Endothelial cell of umbilical vein (primary cell): ENCODE measurements at regions not wholly inside any gene's neighbourhood (a gene's known extent, or its start where the extent isn't known, plus 50 kb on each side); places are given as distances from the start of the nearest gene placed in this dataset.

ENCODE experiments used
- BruUV-seq: library from RNA; stranded (reverse); fragments of 400-500 nt; replicated peaks from 2 replicates; lab custom pipeline; 2021; lab: Mats Ljungman, UMichigan
- CTCF ChIA-PET: fragments of 300-600, 350-600 bp; sonication (Branson Sonifier 250); formaldehyde crosslinking; loops from one replicate; lab custom pipeline; 2021; ENCODE audit warnings: antibody characterized with exemption, inconsistent platforms; lab: Charles Lee
- POLR2A ChIA-PET: fragments of 300-600, 350-600 bp; sonication (Branson Sonifier 250); formaldehyde crosslinking; loops from one replicate; lab custom pipeline; 2021; ENCODE audit warnings: antibody characterized with exemption, inconsistent platforms; lab: Charles Lee
- DNase-seq: peaks from one replicate; pipeline ENCODE4 v3.0.0-alpha.2; 2011; ENCODE audit warnings: low read depth, low spot score
- FAIRE-seq: peaks from 2 replicates; lab custom pipeline; 2011; peaks lifted over from hg19 to GRCh38; lab: Jason Lieb, UNC
- H2AFZ ChIP-seq: 2 replicates; pipeline ENCODE4 v1.6.0; 2012; ENCODE audit warnings: low read depth, low read length, control low read depth, inconsistent platforms
- H3K27ac ChIP-seq: 2 replicates; pipeline ENCODE4 v1.5.1; 2011; ENCODE audit warnings: low read depth, mild to moderate bottlenecking, control low read depth, low read length, moderate library complexity; ENCODE audit not compliant: insufficient read depth
- H3K27me3 ChIP-seq, 2 experiments: 2 replicates each; pipeline versions ENCODE4 v1.6.0 to v1.6.1; 2011; ENCODE audit warnings: low read length in 2 of 2, mixed read lengths in 1 of 2; ENCODE audit not compliant: control insufficient read depth in 2 of 2, insufficient read depth in 2 of 2
- H3K36me3 ChIP-seq, 2 experiments: 2 replicates in 1 of 2; 3 replicates in 1 of 2; pipeline ENCODE4 v1.5.1; 2011; ENCODE audit warnings: low read length in 2 of 2, mild to moderate bottlenecking in 1 of 2, moderate library complexity in 1 of 2; ENCODE audit not compliant: control insufficient read depth in 2 of 2, insufficient read depth in 2 of 2; ENCODE audit errors: extremely low read depth in 1 of 2
- H3K4me1 ChIP-seq: 3 replicates; pipeline ENCODE4 v1.5.1; 2011; ENCODE audit warnings: mild to moderate bottlenecking, low read length; ENCODE audit not compliant: control insufficient read depth, insufficient read depth; ENCODE audit errors: extremely low read depth
- H3K4me2 ChIP-seq: 2 replicates; pipeline ENCODE4 v1.6.1; 2011; ENCODE audit warnings: low read length, control low read depth, mixed read lengths; ENCODE audit not compliant: insufficient read depth
- H3K4me3 ChIP-seq, 3 experiments: fragments of 200-600 bp in 1 of 3; sonication (generic), shearing (Covaris generic) in 1 of 3; replicated peaks in 1 of 3; 2 replicates each; pipeline ENCODE4 v1.5.1; 2011 to 2016; ENCODE audit warnings: control low read depth in 3 of 3, low read length in 3 of 3, mild to moderate bottlenecking in 2 of 3, inconsistent platforms in 1 of 3, low read depth in 1 of 3, moderate library complexity in 1 of 3; ENCODE audit not compliant: insufficient read depth in 1 of 3
- H3K79me2 ChIP-seq: 2 replicates; pipeline ENCODE4 v1.6.0; 2012; ENCODE audit warnings: low read length, inconsistent platforms; ENCODE audit not compliant: control insufficient read depth, insufficient read depth
- H3K9ac ChIP-seq: replicated peaks from 2 replicates; pipeline ENCODE3; 2011; ENCODE audit warnings: low read length, control low read depth; ENCODE audit not compliant: insufficient read depth; ENCODE audit errors: extremely low read depth
- H3K9me1 ChIP-seq: replicated peaks from 3 replicates; pipeline ENCODE4 v1.6.0; 2011; ENCODE audit warnings: mild to moderate bottlenecking, low read length; ENCODE audit not compliant: control insufficient read depth, insufficient read depth; ENCODE audit errors: extremely low read depth
- H3K9me3 ChIP-seq: replicated peaks from 2 replicates; pipeline ENCODE4 v1.5.1; 2012; ENCODE audit warnings: low read length, inconsistent platforms; ENCODE audit not compliant: control insufficient read depth, insufficient read depth
- H4K20me1 ChIP-seq: replicated peaks from 2 replicates; pipeline ENCODE3; 2011; ENCODE audit warnings: mild to moderate bottlenecking, low read length; ENCODE audit not compliant: control insufficient read depth, insufficient read depth; ENCODE audit errors: extremely low read depth
- FOS ChIP-seq: IDR thresholded peaks from 2 replicates; pipeline ENCODE4 v1.6.1; 2011; ENCODE audit warnings: mild to moderate bottlenecking, low read length, moderate library complexity, borderline replicate concordance; ENCODE audit not compliant: insufficient read depth
- dilution Hi-C: fragments of 300-500 bp; cut with MboI; formaldehyde crosslinking; loops from one replicate; pipeline ENCODE4 v1.15.0; 2019; ENCODE audit warnings: low sequenced_read_pairs; ENCODE audit not compliant: extremely low pct_ligation_motif_present
- intact Hi-C: fragments of 100-400 bp; cut with micrococcal nuclease; formaldehyde crosslinking; loops from one replicate; pipeline ENCODE4 v1.10.0; 2022
- TF ChIP-seq, protein P1 (sequence below): IDR thresholded peaks from 2 replicates; pipeline ENCODE4 v1.6.1; 2011; ENCODE audit not compliant: insufficient read depth, insufficient read length
- TF ChIP-seq, protein P2 (sequence below), 2 donors: IDR thresholded peaks; 1 replicate in 1 of 2; 2 replicates in 1 of 2; pipeline ENCODE4 v1.5.1; 2011; ENCODE audit warnings: low read length in 2 of 2, mild to moderate bottlenecking in 2 of 2, moderate library complexity in 2 of 2, control low read depth in 1 of 2, inconsistent platforms in 1 of 2, low read depth in 1 of 2; ENCODE audit not compliant: insufficient read depth in 1 of 2; ENCODE audit errors: extremely low read depth in 1 of 2

DNA sequence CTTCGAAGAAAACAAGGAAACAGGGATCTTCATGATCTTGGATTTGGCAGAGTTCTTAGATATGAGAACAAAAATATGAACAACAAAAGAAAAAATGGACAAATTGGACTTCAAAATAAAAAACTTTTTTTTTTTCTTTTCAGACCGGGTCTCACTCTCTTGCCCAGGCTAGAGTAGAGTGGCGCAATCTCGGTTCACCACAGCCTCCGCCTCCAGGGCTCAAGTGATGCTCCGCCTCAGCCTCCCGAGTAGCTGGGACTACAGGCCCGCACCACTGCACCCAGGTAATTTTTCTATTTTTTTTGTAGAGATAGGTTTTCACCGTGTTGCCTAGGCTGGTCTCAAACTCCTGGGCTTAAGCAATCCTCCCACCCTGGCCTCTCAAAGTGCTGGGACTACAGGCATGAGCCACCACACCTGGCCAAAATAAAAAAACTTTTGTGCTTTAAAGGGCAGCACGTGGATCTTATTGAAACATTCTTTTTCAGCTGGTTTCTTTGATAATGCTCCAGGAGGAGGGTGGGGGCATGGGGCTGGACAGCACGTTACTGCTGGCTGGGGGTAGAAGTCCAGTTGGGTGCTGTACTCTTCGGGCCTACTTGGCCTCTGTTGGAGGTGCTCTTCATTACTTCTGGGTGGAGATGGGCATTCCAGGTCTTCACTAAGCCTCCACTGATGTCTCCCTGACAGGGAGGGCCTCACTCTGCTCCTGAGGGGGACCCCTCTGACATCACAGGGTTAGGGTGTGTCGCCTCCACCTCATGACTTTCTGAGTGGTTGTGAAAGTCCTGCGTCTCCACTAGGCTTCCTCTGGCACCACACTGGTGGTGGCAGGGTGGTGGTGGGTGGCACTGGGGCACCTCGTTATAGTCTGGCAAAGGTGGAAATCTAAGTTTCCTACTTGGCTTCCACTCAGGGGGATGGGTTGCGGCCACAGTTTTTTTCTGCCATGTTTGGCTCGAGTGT lies 150.5 kb upstream of the XPO1 start:
- Histone ChIP-seq H3K9me1 (no peaks in the 10 kb centered on the region), H3K36me3 (no peaks in the 10 kb centered on the region), H3K9ac (no peak overlapping the region), H3K79me2 (no peaks in the 10 kb centered on the region), H3K27me3 (peaks cover 0 to 1% of the 10 kb centered on the region in 2 experiments), H3K9me3 (no peaks in the 10 kb centered on the region), H3K4me3 (no peak overlapping the region), H3K27ac (no peak overlapping the region), H3K4me1 (no peaks in the 10 kb centered on the region), H4K20me1 (no peaks in the 10 kb centered on the region), H3K4me2 (no peak overlapping the region), H2AFZ (no peak overlapping the region)
- DNase-seq: no peak
- dilution Hi-C loops (no loop called here), intact Hi-C loops (loop anchor here (5.0 kb wide), 1 partner anchor 1924 kb away; no protein-coding TSS in a partner anchor)
- no peak for FAIRE-seq
- ChIA-PET POLR2A (no interaction called here), CTCF (no interaction called here)
- BruUV-seq: no TSS peak
- TF ChIP-seq, protein P1, sequence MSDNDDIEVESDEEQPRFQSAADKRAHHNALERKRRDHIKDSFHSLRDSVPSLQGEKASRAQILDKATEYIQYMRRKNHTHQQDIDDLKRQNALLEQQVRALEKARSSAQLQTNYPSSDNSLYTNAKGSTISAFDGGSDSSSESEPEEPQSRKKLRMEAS: no peak
- no peak for TF ChIP-seq FOS
- TF ChIP-seq, protein P2, sequence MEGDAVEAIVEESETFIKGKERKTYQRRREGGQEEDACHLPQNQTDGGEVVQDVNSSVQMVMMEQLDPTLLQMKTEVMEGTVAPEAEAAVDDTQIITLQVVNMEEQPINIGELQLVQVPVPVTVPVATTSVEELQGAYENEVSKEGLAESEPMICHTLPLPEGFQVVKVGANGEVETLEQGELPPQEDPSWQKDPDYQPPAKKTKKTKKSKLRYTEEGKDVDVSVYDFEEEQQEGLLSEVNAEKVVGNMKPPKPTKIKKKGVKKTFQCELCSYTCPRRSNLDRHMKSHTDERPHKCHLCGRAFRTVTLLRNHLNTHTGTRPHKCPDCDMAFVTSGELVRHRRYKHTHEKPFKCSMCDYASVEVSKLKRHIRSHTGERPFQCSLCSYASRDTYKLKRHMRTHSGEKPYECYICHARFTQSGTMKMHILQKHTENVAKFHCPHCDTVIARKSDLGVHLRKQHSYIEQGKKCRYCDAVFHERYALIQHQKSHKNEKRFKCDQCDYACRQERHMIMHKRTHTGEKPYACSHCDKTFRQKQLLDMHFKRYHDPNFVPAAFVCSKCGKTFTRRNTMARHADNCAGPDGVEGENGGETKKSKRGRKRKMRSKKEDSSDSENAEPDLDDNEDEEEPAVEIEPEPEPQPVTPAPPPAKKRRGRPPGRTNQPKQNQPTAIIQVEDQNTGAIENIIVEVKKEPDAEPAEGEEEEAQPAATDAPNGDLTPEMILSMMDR (IDR thresholded peaks at IDR 0.05; ENCODE audit: extremely low read depth in 1 of 2, insufficient read depth in 1 of 2, low read depth in 1 of 2, low read length in 2 of 2): no peak
